Stimulated activated CD8-positive, alpha-beta memory T cell treated with anti-CD3 and anti-CD28 coated beads, Interleukin-2, amount 100 ng/mL, for 48 hours (primary cell): ENCODE measurements at regions not wholly inside any gene's neighbourhood (a gene's known extent, or its start where the extent isn't known, plus 50 kb on each side); places are given as distances from the start of the nearest gene placed in this dataset.
"Not testable (repeated sequence)": the region's sequence is repeated elsewhere in the genome, so short reads cannot be mapped to it uniquely, and the experiment has no call there.

Experiments
- DNase-seq, 2 donors: peaks; one replicate each; pipeline ENCODE4 v3.0.0-alpha.2; 2020; ENCODE audit warnings: low read depth in 2 of 2

DNA sequence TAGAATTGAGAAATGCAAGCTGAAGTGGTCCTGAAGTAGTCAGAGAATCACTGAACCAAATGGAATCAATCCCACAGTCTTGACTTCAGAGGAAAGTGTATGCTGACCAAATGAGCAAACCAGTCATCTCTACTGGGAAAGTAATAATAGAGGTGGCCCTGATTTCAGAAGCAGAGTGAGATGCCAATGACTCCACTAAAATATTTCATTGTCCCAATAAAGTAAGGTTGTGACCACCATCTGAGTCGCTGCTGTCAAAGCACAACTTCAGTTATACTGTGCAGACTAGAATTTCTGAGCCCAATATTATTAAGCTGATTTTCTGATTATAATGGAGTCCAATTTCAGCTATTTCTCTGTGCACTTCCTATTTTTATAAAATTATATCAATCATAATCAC lies 334.4 kb upstream of the THBS1 start:
- DNase-seq, result no peak

- no peak for DNase-seq
These were observed 333.3 kb upstream of the THBS1 start for GRCh38 chr15:39247574-39247973.

DNA sequence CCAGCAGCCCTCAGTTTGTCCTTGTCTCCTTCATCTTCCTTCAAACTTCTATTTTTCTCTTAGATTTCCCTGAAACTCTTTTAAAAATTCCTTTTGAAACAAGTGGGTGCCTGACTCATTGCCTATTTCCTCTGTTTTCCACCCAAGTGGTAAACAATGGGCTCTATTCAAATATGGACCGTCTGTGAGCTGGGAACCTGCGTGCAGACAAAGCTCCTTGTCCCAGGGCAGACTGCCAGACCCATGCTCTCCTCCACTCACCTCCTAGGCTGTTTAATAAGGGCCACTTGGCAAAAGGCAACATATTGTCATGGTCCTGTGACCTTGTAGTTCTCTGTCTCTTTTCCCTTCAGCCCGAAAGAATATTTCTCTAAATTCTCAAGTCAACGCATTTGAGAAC lies 332.7 kb upstream of the THBS1 start:
- DNase-seq, result no peak

GRCh38 chr15:39250001-39250400 lies 330.9 kb upstream of the THBS1 start:
- no peak for DNase-seq

GRCh38 chr15:39250460-39251186 lies 330.3 kb upstream of the THBS1 start:
- DNase-seq, result no peak

- no peak for DNase-seq
These were observed 329.3 kb upstream of the THBS1 start for GRCh38 chr15:39251413-39252133.

DNA sequence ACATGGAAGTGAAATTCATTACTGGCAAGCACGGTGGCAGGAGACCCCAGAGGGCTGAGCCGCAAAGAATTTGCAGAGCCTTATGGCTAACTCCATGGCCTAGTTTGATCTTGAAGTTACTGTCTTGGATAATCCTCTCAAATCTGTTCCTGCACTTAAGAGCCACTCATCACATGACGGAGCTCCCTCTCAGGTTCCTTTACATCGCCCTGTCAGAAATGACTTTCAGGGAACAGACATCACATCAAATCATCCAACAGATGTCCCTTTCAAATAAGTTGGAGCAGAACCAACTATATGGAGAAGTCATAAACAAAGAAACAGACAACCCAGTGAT lies 328.8 kb upstream of the THBS1 start:
- no peak for DNase-seq

GRCh38 chr15:39253552-39253951 lies 327.3 kb upstream of the THBS1 start:
- DNase-seq, result no peak

DNA sequence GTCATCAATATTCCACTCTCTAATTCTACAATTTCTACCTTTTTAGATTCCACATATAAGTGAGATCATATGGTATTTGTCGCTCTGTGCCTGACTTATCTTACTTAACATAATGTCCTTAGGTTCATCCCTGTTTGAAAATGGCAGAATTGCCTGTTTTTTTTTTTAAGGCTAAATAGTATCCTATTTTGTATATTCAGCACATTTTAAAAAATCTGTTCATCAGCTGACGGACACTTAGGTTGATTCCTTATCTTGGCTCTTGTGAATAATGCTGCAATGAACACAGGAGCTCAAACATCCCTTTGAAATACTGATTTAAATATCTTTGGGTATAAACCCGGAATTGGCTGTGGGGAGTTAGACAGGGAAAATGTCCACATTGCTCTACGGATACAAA lies 326.7 kb upstream of the THBS1 start:
- DNase-seq, result no peak

GRCh38 chr15:39255760-39256159 lies 325.1 kb upstream of the THBS1 start:
- DNase-seq, result no peak

GRCh38 chr15:39260391-39260790 lies 320.5 kb upstream of the THBS1 start:
- DNase-seq, result no peak

DNA sequence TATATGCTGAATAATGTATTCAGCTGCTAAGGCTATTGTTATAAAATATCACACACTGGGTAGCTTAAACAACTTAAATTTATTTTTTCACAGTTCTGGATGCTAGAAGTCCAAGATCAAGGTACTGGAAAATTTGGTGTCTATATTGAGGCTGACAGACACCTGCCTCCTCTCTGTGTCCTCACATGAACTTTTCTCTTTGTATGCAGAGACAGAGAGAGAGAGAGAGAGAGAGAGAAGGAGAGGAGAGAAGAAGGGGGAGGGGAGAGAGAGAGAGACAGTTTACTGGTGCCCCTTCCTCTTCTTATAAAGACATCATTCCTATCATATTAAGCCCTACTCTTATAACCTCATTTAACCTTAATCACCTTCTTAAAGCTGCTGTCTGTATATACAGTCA lies 320.1 kb upstream of the THBS1 start:
- DNase-seq, result no peak

DNA sequence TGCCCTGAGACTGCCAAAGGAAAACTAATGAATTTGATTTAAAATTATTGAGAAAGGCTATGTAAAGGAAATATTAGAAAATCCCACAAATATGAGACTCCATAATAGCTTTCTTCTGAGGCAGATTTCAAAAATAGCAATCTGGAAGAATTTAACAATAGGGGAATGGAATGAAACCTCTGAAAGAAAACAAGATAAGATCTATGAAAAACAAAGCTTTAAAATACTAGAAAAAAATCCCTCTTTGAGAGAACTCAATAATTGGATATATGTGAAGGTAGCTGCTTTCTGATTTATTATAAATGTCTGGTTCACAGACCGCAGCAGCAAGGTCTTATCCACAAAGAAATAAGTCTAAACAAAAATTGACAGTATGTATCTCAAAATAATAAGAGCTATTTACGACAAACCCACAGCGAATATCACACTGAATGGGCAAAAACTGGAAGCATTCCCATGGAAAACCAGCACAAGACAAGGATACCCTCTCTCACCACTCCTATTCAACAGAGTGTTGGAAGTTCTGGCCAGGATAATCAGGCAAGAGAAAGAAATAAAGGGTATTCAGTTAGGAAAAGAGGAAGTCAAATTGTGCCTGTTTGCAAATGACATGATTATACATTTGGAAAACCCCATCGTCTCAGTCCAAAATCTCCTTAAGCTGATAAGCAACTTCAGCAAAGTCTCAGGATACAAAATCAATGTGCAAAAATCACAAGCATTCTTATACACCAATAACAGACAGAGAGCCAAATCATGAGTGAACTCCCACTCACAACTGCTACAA lies 319.3 kb upstream of the THBS1 start:
- DNase-seq, result not testable (repeated sequence)

DNA sequence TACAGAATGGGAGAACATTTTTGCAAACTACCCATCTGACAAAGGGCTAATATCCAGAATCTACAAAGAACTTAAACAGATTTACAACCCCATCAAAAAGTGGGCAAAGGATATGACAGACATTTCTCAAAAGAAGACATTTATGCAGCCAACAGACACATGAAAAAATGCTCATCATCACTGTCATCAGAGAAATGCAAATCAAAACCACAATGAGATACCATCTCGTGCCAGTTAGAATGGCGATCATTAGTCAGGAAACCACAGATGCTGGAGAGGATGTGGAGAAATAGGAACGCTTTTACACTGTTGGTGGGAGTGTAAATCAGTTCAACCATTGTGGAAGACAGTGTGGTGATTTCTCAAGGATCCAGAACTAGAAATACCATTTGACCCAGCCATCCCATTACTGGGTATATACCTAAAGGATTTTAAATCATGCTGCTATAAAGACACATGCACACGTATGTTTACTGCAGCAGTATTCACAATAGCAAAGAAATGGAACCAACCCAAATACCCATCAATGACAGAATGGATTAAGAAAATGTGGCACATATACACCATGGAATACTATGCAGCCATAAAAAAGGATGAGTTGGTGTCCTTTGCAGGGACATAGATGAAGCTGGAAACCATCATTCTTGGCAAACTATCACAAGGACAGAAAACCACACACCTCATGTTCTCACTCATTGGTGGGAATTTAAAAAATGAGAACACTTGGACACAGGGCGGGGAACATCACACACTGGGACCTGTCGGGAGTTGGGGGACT lies 317.7 kb upstream of the THBS1 start:
- not testable (repeated sequence) for DNase-seq

- no peak for DNase-seq
These were observed 315.6 kb upstream of the THBS1 start for GRCh38 chr15:39265261-39265660.

- no peak for DNase-seq
These were observed 314.0 kb upstream of the THBS1 start for GRCh38 chr15:39266890-39267289.

DNA sequence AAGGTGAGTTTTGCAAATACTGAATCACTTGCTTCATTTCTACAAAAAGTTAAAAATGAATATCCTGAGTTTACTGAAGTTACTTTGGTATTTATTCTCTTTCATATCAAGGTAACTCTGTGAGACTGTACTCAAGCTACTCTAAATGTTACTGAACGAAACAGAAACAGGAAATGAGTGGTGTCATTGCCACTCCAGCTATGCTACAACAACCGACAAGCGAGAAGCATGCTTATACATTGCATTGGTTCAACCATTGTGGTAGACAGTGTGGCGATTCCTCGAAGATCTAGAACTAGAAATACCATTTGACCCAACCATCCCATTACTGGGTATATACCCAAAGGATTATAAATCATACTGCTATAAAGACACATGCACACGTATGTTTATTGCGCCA lies 313.2 kb upstream of the THBS1 start:
- no peak for DNase-seq

DNA sequence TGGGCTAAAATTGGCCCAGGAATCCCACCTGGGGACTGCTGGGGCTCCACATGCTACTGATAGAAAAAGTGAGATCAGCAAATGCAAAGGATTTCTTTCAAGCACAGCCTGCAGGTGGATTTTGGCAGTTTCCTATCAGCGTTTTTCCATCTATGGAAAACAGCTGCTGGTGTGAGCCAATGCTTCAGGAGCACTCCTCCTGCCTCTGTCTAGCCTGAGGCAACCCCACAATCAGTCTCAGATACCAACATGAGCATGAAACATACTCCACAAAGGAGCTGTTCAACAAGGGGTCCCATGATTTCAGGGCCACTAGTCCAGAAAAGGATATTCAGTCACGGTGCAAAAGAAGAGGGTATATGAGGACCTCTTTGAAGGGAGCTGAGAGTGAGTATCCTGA lies 311.5 kb upstream of the THBS1 start:
- no peak for DNase-seq

DNA sequence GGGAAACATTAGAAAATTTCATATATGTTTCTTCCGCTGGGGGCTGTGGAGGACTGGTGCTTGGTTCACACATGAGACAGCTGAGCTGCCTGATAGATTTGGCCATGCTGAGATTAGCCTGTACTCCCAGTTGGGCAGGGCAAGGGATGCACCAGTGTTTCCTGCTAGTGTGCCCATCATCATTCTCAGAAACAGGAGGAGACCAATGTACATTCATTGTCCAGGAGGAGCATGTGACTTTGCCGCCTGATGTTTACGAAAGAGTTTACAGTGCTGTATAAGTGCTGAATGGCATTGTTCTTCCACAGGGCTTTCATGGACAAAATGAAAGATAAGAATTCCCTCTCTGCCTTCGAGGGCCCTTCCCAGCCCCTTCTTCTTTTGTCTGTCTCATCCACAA lies 311.1 kb upstream of the THBS1 start:
- DNase-seq, result no peak

DNA sequence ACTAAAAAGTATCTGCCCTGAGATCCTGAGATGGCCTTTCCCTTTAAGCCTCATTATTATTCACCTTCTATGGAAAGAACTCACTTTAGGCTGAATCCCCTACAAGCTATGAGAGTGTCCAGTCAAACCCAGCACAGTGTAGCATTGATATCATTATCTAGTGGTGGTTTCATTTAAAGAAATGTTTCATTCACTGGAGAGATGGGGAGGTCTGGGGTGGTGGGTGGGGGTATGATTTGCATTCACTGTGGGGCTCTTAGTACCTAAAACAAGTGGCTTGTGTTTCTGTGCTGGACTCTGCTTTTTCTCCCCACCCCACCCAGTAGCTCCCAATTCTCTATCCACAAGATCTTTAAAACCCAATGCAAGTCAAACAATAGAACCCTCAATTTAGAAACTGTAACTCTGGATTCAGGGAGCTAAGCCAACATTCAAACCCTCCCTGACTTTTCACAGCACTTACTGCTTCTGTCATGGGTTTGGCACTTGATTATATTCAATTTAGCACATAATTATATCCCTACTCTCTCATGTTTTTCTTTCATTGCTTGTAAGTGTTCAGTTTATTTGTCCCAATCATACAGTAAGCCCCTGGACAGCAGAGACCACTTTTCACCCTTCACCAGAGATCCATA lies 310.5 kb upstream of the THBS1 start:
- DNase-seq, result no peak

DNA sequence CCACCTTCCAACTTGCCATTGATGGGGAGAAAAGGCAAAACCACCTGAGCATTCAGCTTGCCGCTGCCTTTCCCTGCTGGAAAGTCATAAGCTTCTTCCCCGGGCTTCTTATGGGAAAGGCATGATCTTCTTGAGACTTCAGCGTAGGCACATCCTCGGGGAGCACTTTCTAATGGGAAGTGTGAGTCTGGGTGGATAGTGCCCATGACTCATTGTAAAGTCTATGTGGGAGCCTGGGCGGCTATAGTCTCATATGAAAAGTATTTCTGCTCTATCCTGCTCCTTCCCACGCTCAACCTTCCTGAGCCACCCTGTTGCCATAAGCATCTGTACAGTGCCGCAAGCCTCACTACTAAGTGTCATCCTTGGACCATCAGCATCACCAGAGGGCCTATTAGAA lies 309.9 kb upstream of the THBS1 start:
- no peak for DNase-seq

DNA sequence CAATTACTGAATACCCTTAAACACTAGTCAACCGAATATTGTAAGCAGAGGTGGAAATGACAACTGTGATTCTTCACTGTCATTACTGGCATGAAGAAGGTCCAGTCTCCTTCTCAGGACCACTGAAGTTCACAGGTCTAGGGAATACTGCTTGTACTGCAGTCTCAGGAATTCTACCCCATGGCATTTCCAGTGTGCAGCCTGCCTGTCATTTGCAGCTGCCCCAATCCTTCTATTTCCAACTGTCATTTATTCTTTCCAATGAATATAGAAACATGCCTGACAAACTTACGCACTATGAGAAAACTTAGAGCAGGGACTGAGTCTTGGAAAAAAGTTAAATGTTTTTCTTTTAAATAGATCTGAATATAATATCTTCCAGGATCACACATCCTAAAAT lies 308.0 kb upstream of the THBS1 start:
- DNase-seq, result no peak
